Lower lobe of right lung (tissue), 2 donors: ENCODE measurements at regions not wholly inside any gene's neighbourhood (a gene's known extent, or its start where the extent isn't known, plus 50 kb on each side); places are given as distances from the start of the nearest gene placed in this dataset.
"Not testable (repeated sequence)": the region's sequence is repeated elsewhere in the genome, so short reads cannot be mapped to it uniquely, and the experiment has no call there.

Experiments used
- ATAC-seq, 2 donors: fragments of 200-7000 bp; cut with Tn5 transposase; one replicate each; pipeline ENCODE4 v1.9.1; 2020 to 2022; ENCODE audit warnings: mild to moderate bottlenecking in 2 of 2, moderate library complexity in 2 of 2
- DNase-seq: peaks from one replicate; pipeline ENCODE4 v3.0.0-alpha.2; 2020
- H3K27ac ChIP-seq: fragments of 200-600 bp; one replicate; pipeline ENCODE4 v1.8.0; 2022
- H3K27me3 ChIP-seq: fragments of 200-600 bp; one replicate; pipeline ENCODE4 v1.8.0; 2022; ENCODE audit warnings: low read depth
- H3K36me3 ChIP-seq: fragments of 200-600 bp; one replicate; pipeline ENCODE4 v1.8.0; 2022; ENCODE audit warnings: mild to moderate bottlenecking
- H3K4me1 ChIP-seq: fragments of 200-600 bp; one replicate; pipeline ENCODE4 v1.8.0; 2022
- H3K4me3 ChIP-seq: fragments of 200-600 bp; one replicate; pipeline ENCODE4 v1.8.0; 2022; ENCODE audit warnings: mild to moderate bottlenecking
- H3K9me3 ChIP-seq: fragments of 200-600 bp; one replicate; pipeline ENCODE4 v1.8.0; 2022
- intact Hi-C: fragments of 100-400 bp; cut with DNase I; formaldehyde crosslinking; loops from one replicate; pipeline ENCODE4 v1.11.0; 2022
- TF ChIP-seq, protein P1 (sequence below): fragments of 200-600 bp; IDR thresholded peaks from one replicate; pipeline ENCODE4 v1.8.0; 2022; ENCODE audit warnings: antibody characterized with exemption, mild to moderate bottlenecking
- donor health status: DM: no; HTN: yes; CAD: no; lungs with severe emphysema.

DNA sequence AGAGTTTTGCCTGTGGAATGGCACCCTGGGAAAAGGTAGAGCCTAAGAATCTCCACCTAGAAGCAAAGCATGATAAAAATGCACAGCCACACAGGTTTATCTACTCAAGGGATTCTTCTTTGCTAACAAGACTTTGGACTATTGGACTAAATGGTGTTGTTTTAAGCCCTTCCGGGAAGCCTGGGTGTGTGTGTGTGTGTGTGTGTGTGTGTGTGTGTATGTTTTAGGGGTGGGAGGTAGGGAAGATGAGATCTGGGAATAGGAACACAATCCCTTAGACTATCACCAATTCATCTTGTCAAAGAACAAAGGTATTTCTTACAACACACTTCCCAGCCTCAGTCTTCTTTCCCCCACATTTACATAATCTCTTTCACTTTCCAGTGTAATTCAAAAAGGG is 327.5 kb upstream of the FGF16 start:
- Histone ChIP-seq H3K4me1 (no peaks in the 10 kb centered on the region), H3K4me3 (no peak overlapping the region), H3K27me3 (no peaks in the 10 kb centered on the region), H3K9me3 (no peaks in the 10 kb centered on the region), H3K36me3 (no peaks in the 10 kb centered on the region), H3K27ac (no peak overlapping the region)
- TF ChIP-seq, protein P1, sequence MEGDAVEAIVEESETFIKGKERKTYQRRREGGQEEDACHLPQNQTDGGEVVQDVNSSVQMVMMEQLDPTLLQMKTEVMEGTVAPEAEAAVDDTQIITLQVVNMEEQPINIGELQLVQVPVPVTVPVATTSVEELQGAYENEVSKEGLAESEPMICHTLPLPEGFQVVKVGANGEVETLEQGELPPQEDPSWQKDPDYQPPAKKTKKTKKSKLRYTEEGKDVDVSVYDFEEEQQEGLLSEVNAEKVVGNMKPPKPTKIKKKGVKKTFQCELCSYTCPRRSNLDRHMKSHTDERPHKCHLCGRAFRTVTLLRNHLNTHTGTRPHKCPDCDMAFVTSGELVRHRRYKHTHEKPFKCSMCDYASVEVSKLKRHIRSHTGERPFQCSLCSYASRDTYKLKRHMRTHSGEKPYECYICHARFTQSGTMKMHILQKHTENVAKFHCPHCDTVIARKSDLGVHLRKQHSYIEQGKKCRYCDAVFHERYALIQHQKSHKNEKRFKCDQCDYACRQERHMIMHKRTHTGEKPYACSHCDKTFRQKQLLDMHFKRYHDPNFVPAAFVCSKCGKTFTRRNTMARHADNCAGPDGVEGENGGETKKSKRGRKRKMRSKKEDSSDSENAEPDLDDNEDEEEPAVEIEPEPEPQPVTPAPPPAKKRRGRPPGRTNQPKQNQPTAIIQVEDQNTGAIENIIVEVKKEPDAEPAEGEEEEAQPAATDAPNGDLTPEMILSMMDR = no peak
- no peak for DNase-seq
- no peak for ATAC-seq
- intact Hi-C loops = no loop called here

DNA sequence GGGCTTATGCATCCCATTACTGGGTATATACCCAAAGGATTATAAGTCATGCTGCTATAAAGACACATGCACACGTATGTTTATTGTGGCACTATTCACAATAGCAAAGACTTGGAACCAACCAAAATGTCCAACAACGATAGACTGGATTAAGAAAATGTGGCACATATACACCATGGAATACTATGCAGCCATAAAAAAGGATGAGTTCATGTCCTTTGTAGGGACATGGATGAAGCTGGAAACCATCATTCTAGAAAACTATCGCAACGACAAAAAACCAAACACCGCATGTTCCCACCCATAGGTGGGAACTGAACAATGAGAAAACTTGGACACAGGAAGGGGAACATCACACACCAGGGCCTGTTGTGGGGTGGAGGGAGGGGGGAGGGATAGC is 323.3 kb upstream of the FGF16 start:
- H3K36me3 ChIP-seq, H3K9me3 ChIP-seq, H3K27me3 ChIP-seq, H3K4me1 ChIP-seq, DNase-seq, H3K27ac ChIP-seq, ATAC-seq, intact Hi-C loops, H3K4me3 ChIP-seq: not testable (repeated sequence)

- intact Hi-C loops, H3K27me3 ChIP-seq, DNase-seq, H3K36me3 ChIP-seq, H3K27ac ChIP-seq, H3K4me3 ChIP-seq, ATAC-seq, H3K4me1 ChIP-seq, H3K9me3 ChIP-seq: not testable (repeated sequence)
These were observed 319.6 kb upstream of the FGF16 start for GRCh38 chrX:77127571-77127970.

GRCh38 chrX:77143907-77144306 is 303.3 kb upstream of the FGF16 start:
- no peaks in the 10 kb centered on the region for H3K36me3 ChIP-seq
- ATAC-seq = no peak
- TF ChIP-seq, protein P1 = no peak

GRCh38 chrX:77160301-77160700 is 286.9 kb upstream of the FGF16 start:
- H3K4me1 ChIP-seq = no peaks in the 10 kb centered on the region
- TF ChIP-seq, protein P1 = peak; percentile 24
- intact Hi-C loops = no loop called here
- H3K4me3 ChIP-seq = no peak overlapping the region
- DNase-seq = no peak
- no peaks in the 10 kb centered on the region for H3K27me3 ChIP-seq
- H3K27ac ChIP-seq = no peak overlapping the region
- H3K36me3 ChIP-seq = no peaks in the 10 kb centered on the region
- H3K9me3 ChIP-seq = no peaks in the 10 kb centered on the region
- ATAC-seq = no peak

More at GRCh38 chrX:77143907-77144306, 303.3 kb upstream of the FGF16 start:
- Histone ChIP-seq H3K4me3 (no peak overlapping the region), H3K4me1 (no peaks in the 10 kb centered on the region), H3K9me3 (no peaks in the 10 kb centered on the region), H3K27ac (no peak overlapping the region), H3K27me3 (no peaks in the 10 kb centered on the region)
- intact Hi-C loops = no loop called here
- DNase-seq = no peak

DNA sequence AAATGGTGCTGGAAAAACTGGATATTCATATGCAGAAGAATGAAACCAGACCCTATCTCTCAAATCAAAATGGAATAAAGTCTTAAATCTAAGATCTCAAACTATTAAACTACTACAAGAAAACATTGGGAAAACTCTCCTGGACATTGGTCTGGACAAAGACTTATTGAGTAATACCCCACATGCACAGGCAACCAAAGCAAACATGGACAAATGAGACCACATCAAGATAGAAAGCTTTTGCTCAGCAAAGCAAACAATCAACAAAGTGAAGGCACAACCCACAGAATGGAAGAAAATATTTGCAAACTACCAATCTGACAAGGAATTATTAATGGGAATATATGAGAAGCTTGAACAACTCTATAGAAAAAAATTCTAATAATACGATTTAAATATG is 284.4 kb upstream of the FGF16 start:
- H3K27ac ChIP-seq = no peak overlapping the region
- H3K4me1 ChIP-seq = no peaks in the 10 kb centered on the region
- H3K4me3 ChIP-seq = no peak overlapping the region
- no peaks in the 10 kb centered on the region for H3K9me3 ChIP-seq
- no peak for ATAC-seq
- TF ChIP-seq, protein P1 = no peak
- H3K36me3 ChIP-seq = no peaks in the 10 kb centered on the region
- intact Hi-C loops = no loop called here
- H3K27me3 ChIP-seq = no peaks in the 10 kb centered on the region
- no peak for DNase-seq

DNA sequence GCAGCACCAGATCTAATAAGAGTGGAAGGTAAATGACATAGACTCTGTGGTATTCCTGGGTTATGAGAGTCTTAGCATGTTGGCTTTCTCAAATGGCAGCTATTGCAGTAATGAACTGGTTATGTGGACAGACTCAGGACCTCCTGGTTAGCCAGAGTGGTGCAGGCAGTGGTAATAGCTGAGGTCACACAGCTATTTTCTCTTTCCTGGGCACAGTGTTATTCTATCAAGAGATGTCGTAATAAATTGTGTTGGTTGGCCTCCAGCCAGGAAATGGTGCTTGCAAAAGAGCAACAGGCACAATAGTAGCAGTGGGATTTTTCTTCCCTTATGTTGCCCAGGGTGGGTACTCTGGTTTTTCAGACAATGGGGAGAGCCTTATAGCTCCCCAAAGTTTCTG is 279.2 kb upstream of the FGF16 start:
- no peak for DNase-seq
- Histone ChIP-seq H3K36me3 (no peaks in the 10 kb centered on the region), H3K27me3 (no peaks in the 10 kb centered on the region), H3K27ac (no peak overlapping the region), H3K9me3 (no peaks in the 10 kb centered on the region), H3K4me3 (no peak overlapping the region), H3K4me1 (no peaks in the 10 kb centered on the region)
- TF ChIP-seq, protein P1 = no peak
- intact Hi-C loops = no loop called here
- no peak for ATAC-seq
